NCI-H226 (cell line): ENCODE measurements at regions not wholly inside any gene's neighbourhood (a gene's known extent, or its start where the extent isn't known, plus 50 kb on each side); places are given as distances from the start of the nearest gene placed in this dataset.

ENCODE experiments used
- DNase-seq: peaks from one replicate; pipeline ENCODE4 v3.0.0-alpha.2; 2015

- no peak for DNase-seq
Observed at GRCh38 chr7:26560526-26561256, 269.0 kb downstream of the SNX10 start.

GRCh38 chr7:26562841-26563240 lies 271.2 kb downstream of the SNX10 start:
- no peak for DNase-seq

- no peak for DNase-seq
Observed at GRCh38 chr7:26563406-26563805, 271.7 kb downstream of the SNX10 start.

DNA sequence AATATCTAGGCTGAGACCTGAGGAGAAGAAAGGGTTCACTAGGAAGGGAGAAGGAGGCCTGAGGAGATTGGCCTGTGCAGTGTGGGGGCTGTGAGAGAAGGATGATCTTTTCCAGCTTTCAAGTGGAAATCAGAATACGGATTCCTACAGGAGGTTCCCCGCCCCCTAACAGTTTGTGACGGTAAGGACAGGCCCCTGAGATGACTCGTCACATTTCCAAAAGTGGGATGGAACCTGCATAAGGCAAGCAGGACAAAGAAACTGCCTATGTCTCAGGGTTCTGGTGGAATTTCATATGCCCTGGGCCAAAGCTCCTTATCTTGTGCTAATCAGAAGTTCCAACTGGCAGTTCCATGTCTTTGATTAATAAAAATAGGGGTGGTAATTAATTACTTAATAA lies 275.6 kb downstream of the SNX10 start:
- DNase-seq: no peak

DNA sequence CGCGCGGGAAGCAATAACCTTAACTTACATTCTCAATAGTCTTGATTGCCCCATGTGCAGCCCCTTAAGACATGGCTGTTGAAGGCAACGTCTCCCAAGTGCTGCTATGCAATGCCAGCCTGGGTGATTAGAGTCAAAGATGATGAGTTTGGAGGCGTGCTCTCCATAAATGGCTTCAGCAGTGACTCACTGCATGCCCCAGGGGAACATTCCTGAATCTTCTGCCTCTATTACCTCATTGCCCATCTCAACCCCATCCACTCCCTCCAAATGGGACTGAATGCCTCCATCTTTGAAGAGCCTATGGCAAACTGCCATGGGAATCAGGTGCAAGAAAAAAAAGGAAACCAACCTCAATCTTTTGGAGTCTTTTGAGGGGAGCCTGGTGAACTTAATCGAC lies 282.8 kb downstream of the SNX10 start:
- peak; percentile 68 for DNase-seq

DNA sequence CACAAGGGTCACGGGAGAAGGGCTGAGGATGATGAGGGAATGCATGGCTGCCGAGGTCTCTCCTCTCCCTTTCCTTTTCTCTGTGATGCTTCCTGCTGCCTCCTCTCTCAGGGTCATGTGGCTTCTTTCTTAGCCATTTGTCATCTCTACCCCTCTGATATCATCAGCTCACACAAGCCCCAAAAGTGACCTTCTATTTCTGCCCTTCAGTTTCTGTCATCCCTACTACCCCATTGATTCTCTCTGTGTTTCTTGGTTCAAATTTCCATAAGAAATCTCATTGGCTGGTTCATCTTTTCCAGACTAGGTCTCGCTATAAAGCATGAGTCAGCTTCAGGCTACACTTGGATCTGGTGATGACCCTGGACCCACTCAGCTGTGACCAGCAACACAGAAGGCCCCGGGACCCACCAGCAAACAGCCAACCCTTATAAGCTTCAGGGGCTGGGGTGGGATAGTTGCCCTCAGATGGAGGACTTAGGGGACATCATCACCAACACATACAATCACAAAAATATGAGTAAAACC lies 284.3 kb downstream of the SKAP2 start:
- no peak for DNase-seq

DNA sequence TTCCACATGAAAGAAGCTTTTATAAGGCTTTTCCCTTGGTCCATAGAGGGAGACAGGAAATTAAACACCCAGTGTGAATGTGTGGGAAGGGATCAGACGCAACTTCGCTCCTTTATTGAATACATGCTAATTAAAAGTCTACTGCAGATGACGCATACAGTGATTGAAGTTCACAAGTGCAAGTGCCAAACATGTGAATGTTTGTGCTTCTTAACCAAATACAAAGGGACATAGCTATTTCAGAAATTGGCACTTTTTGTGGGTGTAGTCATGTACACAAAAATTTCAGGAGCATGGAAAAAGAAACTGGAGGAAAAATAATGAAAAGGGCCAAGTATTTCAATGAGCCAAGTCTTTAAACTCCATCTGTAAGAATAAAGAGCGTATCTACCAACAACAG lies 283.7 kb downstream of the SKAP2 start:
- DNase-seq: no peak

DNA sequence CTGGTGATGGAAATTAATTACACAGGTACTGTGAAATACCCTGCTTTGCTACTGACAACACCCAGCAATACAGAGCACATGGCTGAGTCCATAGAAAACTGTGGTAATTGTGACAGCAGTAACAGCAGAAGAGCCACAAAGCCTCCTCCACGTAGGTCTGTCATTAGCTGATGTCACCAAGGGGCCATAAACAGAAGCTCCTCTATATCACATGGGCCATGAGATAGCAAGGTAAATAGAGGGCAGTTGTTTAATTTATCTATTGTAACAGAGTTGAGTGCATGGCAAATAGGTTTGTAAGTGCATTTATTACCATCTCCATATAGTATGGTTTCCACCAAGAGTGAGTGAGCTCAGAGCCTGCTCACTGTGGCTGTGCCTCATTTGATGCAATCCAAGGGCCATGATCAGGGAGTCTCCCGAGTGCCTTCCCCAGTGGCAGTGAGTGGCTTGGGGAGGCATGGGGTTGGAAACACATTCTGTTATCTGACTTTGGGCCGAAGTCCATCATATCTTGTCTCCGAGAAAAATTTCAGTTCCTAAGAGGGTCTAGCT lies 281.2 kb downstream of the SKAP2 start:
- DNase-seq: no peak

- DNase-seq: no peak
Observed at GRCh38 chr7:26584326-26584725, 280.1 kb downstream of the SKAP2 start.

DNA sequence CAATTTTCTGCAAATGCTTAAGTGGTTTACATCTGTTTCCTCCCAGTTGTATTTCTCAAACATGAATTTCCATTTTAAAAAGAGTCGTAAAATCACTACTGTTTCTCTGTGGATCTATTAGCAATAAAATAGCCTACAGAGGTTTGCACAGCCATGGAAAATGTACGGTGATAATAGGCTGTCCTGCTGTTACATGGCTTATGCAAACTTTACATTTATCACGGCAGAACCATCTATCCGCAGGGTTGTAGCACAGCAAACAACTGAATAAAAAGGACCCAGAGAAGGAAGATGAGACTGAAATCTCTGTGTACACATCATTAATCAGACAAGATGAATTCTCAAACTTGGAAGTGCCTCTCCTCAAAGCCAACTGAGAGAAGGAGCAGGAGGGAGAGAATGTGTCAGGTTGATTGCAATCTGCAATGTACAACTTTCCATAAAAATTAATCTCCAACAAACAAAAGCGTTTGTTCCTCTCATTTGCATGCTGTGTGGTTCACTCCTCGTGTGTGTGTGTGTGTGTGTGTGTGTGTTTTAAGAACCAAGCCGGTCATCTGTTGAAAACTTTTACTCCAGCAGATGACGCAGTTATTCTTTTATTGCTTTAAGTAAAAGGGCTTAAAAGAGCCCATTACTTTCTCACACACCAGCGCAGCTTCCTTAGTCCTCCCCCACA lies 279.3 kb downstream of the SKAP2 start:
- DNase-seq: no peak

- no peak for DNase-seq
Observed at GRCh38 chr7:26587536-26587935, 276.9 kb downstream of the SKAP2 start.

DNA sequence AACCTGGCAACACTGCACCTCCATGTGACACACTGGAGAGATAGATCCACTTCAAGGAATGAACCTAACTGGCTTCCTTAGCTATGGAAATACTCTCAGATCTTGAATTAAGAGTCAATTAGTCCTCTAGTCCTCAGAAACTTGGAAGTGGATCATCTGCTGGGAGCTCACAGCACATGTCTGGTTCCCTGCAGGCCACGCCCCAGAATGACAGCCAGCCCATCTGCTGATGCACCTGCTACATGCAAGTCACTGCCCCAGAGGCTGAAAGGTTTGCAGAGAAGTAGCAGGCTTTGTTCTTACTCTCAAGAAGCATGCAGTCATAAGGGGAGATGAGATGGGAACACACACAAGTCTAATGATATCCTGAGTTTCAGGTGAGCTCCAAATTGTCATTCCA lies 275.9 kb downstream of the SKAP2 start:
- DNase-seq: no peak

GRCh38 chr7:26590709-26591108 lies 273.7 kb downstream of the SKAP2 start:
- DNase-seq: no peak

- DNase-seq: peak; percentile 38
Observed at GRCh38 chr7:26592011-26592410, 272.4 kb downstream of the SKAP2 start.

- DNase-seq: no peak
Observed at GRCh38 chr7:26593393-26593792, 271.0 kb downstream of the SKAP2 start.

DNA sequence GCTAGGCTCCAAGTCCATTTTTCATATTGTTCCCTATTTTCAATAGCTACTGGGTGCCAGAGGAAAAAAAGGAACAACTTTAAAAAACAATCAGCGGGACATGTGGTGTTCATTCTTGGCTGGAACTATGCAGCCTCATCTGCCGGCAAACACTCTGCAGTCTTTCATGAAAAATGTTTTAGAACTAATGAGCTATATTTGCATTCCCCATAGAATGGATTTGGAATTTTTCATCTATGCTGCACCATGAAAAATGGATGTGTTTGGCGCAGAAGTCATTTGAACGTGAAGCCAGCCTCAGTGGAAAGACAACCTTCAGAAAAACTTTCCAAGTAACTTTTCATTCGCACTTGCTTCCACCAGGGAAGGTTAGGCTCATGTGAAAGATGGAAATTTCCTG lies 270.5 kb downstream of the SKAP2 start:
- DNase-seq: no peak

- no peak for DNase-seq
Observed at GRCh38 chr7:26594553-26594952, 269.8 kb downstream of the SKAP2 start.

DNA sequence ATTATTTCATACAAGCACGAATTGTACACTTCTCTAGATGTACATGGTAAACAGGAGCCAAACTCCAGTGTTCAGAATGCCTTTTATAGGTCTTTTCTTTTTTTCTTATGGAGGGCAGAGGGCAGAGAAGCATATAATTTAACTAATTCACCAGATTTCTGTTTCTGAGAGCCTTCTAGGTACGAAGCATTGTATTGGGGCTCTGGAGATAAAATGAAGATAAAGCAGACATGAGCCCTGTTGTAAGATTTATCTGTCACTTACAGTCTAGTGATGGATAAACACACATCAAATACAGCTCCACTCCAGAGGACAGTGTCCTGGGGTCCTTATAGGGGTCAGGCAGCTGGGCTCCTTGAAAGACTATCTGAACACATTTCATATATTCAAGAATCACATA lies 265.5 kb downstream of the SKAP2 start:
- no peak for DNase-seq

DNA sequence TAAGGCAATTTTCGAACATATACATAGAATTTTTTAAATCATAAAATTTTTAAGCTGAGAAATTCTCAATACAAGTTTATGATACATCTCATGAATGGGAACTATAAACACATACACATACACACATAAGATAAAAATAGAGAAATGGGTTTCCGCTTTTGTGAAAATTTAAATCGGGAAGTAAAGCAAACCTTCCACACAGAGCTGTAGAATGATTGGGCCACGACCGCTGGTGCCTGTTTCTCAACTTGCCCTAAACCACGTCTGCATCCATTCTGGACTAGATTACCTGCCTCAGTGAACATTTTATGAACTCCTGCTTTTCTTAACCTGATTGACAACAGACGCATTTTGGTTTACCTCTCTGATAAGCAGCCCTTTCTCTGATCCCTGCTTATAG lies 264.4 kb downstream of the SKAP2 start:
- no peak for DNase-seq

GRCh38 chr7:26600411-26600810 lies 264.0 kb downstream of the SKAP2 start:
- no peak for DNase-seq

DNA sequence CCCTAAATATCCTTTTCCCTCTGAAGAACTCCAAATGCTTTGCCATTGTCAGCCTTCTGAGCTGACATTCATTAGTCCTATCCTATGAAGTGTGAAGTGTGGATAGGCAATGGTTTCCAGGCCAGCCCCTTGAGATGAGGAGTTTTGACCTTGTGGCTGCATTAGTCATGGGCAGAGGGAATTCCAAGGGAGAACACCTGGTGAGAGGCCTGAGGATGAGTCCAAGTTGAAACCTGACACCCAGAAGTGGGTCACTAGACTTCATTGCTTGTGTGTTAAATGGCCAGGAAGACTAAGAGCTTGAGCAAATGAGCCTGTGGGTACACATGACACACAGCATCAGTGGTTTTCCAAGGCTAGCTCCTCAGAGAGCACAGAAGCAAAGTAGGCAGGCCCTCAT lies 260.8 kb downstream of the SKAP2 start:
- DNase-seq: peak; percentile 72

GRCh38 chr7:26608402-26608801 lies 256.0 kb downstream of the SKAP2 start:
- DNase-seq: no peak

DNA sequence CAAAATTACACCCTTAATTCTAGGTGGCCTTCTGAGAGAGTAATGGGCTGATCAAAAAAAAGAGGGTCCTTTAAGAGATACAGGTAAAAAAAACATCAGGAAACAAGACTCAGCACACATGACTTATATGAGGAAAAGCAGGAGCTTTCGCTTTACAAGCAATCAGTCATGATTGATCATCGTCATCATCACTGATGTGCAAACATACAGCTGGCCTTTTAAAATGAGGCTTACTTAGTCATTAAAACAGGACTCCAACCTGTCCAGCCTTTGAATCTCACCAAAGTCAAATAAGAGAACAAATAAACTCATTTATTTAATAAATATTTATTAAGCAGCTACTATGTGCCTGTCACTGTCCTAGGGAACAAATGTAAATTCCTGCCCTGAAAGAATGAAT lies 255.3 kb downstream of the SKAP2 start:
- no peak for DNase-seq

- DNase-seq: no peak
Observed at GRCh38 chr7:26609532-26609931, 254.9 kb downstream of the SKAP2 start.
